ENCODE measurements at regions not wholly inside any gene's neighbourhood (a gene's known extent, or its start where the extent isn't known, plus 50 kb on each side); places are given as distances from the start of the nearest gene placed in this dataset.
"Not testable (repeated sequence)": the region's sequence is repeated elsewhere in the genome, so short reads cannot be mapped to it uniquely, and the experiment has no call there.

DNA sequence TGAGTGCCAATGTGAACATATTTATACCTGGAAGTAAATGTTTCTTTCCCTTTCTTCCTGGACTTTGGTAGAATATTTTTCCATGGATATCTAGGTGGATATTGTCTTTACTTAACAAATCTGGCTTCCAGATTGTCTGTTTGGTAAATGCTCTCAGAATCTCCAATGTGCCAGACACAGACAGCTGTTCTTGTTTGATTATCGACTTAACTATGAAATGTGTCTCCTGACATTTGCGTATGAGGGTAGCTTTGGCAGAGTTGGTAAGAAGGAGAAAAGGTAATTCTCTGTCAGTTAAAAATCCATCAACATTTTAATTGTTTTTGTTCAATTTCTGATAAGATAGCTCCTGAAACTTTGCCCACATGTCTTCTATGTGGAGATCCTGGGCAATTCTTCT is 196.4 kb upstream of the NUDT12 start:
- Histone ChIP-seq H3K27ac (no peak overlapping the region), H3K27me3 (no peaks in the 10 kb centered on the region), H3K4me1 (no peaks in the 10 kb centered on the region), H3K9ac (no peak overlapping the region), H4K20me1 (no peaks in the 10 kb centered on the region), H3K4me3 (no peak overlapping the region), H3K36me3 (no peaks in the 10 kb centered on the region), H3K4me2 (no peak overlapping the region), H3K9me3 (replicated peaks in 1 of 11) (no peaks in the 10 kb centered on the region)
- no peak for TF ChIP-seq Cebpa-rat (IDR thresholded peaks at IDR 0.05)

DNA sequence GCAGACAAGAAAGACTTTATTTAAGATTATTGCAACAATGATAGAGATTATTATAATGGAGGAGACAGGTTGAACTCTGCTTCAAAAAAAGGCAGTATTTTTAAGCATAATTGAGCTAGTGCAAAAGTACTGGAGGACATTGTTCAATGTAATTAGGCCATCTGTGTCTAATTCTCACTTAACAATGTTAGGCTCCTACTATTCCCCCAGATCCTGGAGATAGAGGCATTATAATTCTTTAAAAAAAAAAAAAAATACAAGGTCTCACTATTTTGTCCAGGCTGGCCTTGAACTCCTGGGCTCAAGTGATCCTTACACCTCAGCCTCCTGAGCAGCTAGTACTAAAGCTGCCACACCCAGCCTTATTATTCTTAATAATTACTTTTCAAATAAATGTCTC is 193.4 kb upstream of the NUDT12 start:
- Histone ChIP-seq H3K9me3 (replicated peaks in 1 of 11) (no peaks in the 10 kb centered on the region), H3K4me3 (no peak overlapping the region), H3K27me3 (no peaks in the 10 kb centered on the region), H3K36me3 (no peaks in the 10 kb centered on the region), H4K20me1 (no peaks in the 10 kb centered on the region), H3K27ac (no peak overlapping the region), H3K9ac (no peak overlapping the region), H3K4me1 (no peaks in the 10 kb centered on the region), H3K4me2 (no peak overlapping the region)
- TF ChIP-seq Cebpa-rat (IDR thresholded peaks at IDR 0.05), result no peak

GRCh38 chr5:103745353-103746065 is 182.9 kb upstream of the NUDT12 start:
- Histone ChIP-seq H3K4me3 (no peak overlapping the region), H3K36me3 (no peaks in the 10 kb centered on the region), H3K9ac (no peak overlapping the region), H4K20me1 (no peaks in the 10 kb centered on the region), H3K27ac (no peak overlapping the region), H3K4me2 (no peak overlapping the region), H3K4me1 (no peaks in the 10 kb centered on the region), H3K9me3 (replicated peaks in 1 of 11) (no peaks in the 10 kb centered on the region), H3K27me3 (no peaks in the 10 kb centered on the region)
- no peak for TF ChIP-seq Cebpa-rat (IDR thresholded peaks at IDR 0.05)

DNA sequence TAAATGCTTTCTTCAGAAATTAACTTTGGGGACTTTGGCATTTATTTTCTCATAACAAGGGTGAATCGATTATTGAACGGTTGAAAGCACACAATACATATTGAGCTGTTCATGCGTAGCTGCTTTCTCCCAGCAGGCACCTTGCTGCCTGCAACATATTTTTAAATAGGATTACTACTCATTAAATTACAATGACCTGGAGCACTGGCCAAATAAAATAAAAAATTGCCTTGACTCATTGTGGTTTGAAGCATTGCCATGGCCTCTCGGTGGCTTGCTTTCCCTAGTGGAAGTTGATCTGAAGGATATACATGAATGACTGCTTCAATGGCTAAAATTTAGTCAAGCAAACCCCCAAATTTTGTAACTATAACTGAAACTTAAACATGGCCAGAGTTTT is 181.6 kb upstream of the NUDT12 start:
- Histone ChIP-seq H3K4me3 (no peak overlapping the region), H3K9ac (no peak overlapping the region), H3K9me3 (replicated peaks in 1 of 11) (no peaks in the 10 kb centered on the region), H3K27ac (no peak overlapping the region), H3K27me3 (no peaks in the 10 kb centered on the region), H4K20me1 (no peaks in the 10 kb centered on the region), H3K36me3 (no peaks in the 10 kb centered on the region), H3K4me2 (no peak overlapping the region), H3K4me1 (no peaks in the 10 kb centered on the region)
- no peak for TF ChIP-seq Cebpa-rat (IDR thresholded peaks at IDR 0.05)

DNA sequence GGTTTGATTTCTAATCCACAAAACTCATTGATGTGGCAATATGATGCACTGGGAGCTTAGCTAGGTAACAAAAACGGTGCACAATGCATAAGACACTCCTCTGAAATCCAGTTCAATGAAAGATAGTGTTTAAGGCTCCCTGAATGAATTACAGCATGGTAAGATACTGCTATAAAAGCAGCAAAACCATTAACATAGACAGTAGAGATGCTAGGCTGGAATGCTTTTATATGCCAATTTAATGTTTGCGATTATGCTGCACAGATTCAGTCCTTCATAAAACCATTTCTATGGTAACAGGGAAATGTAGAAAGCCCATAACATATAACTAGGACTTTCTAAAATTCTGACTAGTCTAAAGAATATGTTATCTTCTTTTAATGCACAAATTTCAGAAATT is 180.8 kb upstream of the NUDT12 start:
- Histone ChIP-seq H4K20me1 (no peaks in the 10 kb centered on the region), H3K4me1 (no peaks in the 10 kb centered on the region), H3K36me3 (no peaks in the 10 kb centered on the region), H3K9me3 (replicated peaks in 1 of 11) (no peaks in the 10 kb centered on the region), H3K4me3 (no peak overlapping the region), H3K27ac (no peak overlapping the region), H3K4me2 (no peak overlapping the region), H3K9ac (no peak overlapping the region), H3K27me3 (no peaks in the 10 kb centered on the region)
- TF ChIP-seq Cebpa-rat (IDR thresholded peaks at IDR 0.05), result no peak

GRCh38 chr5:103741984-103742383 is 179.4 kb upstream of the NUDT12 start:
- no peaks in the 10 kb centered on the region for H3K27me3 ChIP-seq
- no peak for TF ChIP-seq Cebpa-rat (IDR thresholded peaks at IDR 0.05)

GRCh38 chr5:103736343-103736742 is 173.8 kb upstream of the NUDT12 start:
- H3K4me2 ChIP-seq; H3K4me3 ChIP-seq; H3K9me3 ChIP-seq (replicated peaks in 1 of 11); H4K20me1 ChIP-seq; H3K27me3 ChIP-seq; H3K36me3 ChIP-seq; H3K9ac ChIP-seq; H3K27ac ChIP-seq; H3K4me1 ChIP-seq: not testable (repeated sequence)

More at GRCh38 chr5:103741984-103742383, 179.4 kb upstream of the NUDT12 start:
- Histone ChIP-seq H3K27ac (no peak overlapping the region), H3K9ac (no peak overlapping the region), H3K4me3 (no peak overlapping the region), H3K36me3 (no peaks in the 10 kb centered on the region), H3K4me2 (no peak overlapping the region), H3K9me3 (replicated peaks in 1 of 11) (no peaks in the 10 kb centered on the region), H4K20me1 (no peaks in the 10 kb centered on the region), H3K4me1 (no peaks in the 10 kb centered on the region)

DNA sequence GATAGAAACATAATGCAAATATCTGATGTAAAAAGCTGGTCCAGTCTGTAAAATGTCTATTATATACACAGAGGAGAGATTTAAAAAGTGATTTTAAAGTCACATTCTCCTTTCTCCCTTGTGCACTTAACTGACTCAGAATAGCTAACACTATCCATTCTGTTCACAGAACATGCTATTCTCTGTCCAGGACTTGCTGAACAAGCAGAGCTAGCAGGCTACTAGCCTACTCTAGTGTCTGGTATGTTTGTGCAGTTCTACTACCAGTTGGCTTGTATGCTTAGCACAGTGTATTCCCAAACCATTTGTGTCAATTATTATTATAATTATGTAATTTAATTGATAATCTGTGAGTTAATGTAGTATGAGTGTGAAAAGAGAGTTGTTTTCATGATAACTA is 161.7 kb upstream of the NUDT12 start:
- no peak overlapping the region for H3K4me2 ChIP-seq
- no peaks in the 10 kb centered on the region for H3K27me3 ChIP-seq
- no peak overlapping the region for H3K27ac ChIP-seq
- no peaks in the 10 kb centered on the region for H3K4me1 ChIP-seq
- H3K4me3 ChIP-seq, result no peak overlapping the region
- peaks cover 26 to 33% (median 29%) of the 10 kb centered on the region in 11 experiments for H3K9me3 ChIP-seq (replicated peaks in 1 of 11)
- no peaks in the 10 kb centered on the region; a peak in 1 of 22 replicates for H3K36me3 ChIP-seq
- H3K9ac ChIP-seq, result no peak overlapping the region
- no peak for TF ChIP-seq Cebpa-rat (IDR thresholded peaks at IDR 0.05)
- H4K20me1 ChIP-seq, result no peaks in the 10 kb centered on the region

- Histone ChIP-seq H4K20me1 (no peaks in the 10 kb centered on the region), H3K4me3 (no peak overlapping the region), H3K4me2 (no peak overlapping the region), H3K27ac (no peak overlapping the region), H3K4me1 (no peaks in the 10 kb centered on the region), H3K9me3 (replicated peaks in 1 of 11) (peaks cover 26 to 33% (median 29%) of the 10 kb centered on the region in 11 experiments), H3K27me3 (no peaks in the 10 kb centered on the region), H3K36me3 (no peaks in the 10 kb centered on the region; a peak in 1 of 22 replicates), H3K9ac (no peak overlapping the region)
- TF ChIP-seq Cebpa-rat (IDR thresholded peaks at IDR 0.05), result no peak
Measured at GRCh38 chr5:103721183-103721582, 158.6 kb upstream of the NUDT12 start.

DNA sequence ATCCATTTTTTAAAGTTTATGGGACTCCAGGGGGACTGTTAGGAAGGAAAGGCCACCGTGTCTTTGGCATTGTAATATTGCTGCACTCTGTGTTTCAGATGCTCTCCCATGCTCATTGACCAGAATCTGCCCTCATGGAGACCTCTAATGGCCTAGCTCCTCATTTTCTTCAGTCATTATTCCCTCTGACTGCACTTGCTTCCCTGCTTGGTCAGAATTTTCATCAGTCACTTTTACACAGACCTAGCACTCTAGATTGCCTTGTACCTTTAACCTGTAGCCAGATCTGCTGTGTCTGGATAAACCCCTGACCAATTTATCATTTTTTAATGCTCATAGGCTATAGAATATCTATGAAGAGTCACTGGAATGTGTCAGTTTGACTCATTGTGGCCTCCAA is 155.5 kb upstream of the NUDT12 start:
- no peaks in the 10 kb centered on the region for H4K20me1 ChIP-seq
- H3K4me1 ChIP-seq, result no peaks in the 10 kb centered on the region
- H3K27me3 ChIP-seq, result no peaks in the 10 kb centered on the region
- H3K4me3 ChIP-seq, result no peak overlapping the region
- no peak for TF ChIP-seq Cebpa-rat (IDR thresholded peaks at IDR 0.05)
- no peak overlapping the region for H3K9ac ChIP-seq
- no peaks in the 10 kb centered on the region; a peak in 1 of 22 replicates for H3K36me3 ChIP-seq
- H3K9me3 ChIP-seq (replicated peaks in 1 of 11), result peaks cover 26 to 33% (median 29%) of the 10 kb centered on the region in 11 experiments
- no peak overlapping the region for H3K27ac ChIP-seq
- H3K4me2 ChIP-seq, result no peak overlapping the region
